ENCODE measurements at regions not wholly inside any gene's neighbourhood (a gene's known extent, or its start where the extent isn't known, plus 50 kb on each side); places are given as distances from the start of the nearest gene placed in this dataset.
"Not testable (repeated sequence)": the region's sequence is repeated elsewhere in the genome, so short reads cannot be mapped to it uniquely, and the experiment has no call there.

DNA sequence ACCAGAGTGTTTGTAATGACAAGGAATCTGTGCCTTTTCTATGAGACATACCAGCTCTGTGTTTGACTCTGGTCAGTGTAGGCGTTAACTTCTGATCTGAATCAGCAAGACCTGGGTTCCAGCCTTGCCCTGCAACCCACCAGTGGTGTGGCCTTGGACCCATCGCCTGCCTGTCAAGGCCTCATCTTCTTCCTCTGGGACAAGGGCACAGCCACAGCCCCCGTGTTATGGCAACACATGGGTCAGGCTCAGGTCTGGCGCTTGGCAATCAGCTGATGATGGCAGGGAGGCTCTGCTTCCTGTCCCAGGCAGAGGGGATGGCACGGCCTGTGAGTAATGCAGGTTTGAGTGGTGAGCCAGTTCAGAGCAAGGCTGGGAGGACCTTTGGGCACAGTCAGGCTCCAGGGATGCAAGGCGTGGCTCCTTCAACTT, 69.1 kb upstream of the PLGLB2 start:
- DNase-seq (ENCODE audit: low read depth in 2 of 2); H3K4me3 ChIP-seq (replicated peaks in 1 of 2; ENCODE audit: low read depth in 2 of 2, low read length in 2 of 2): not testable (repeated sequence)

DNA sequence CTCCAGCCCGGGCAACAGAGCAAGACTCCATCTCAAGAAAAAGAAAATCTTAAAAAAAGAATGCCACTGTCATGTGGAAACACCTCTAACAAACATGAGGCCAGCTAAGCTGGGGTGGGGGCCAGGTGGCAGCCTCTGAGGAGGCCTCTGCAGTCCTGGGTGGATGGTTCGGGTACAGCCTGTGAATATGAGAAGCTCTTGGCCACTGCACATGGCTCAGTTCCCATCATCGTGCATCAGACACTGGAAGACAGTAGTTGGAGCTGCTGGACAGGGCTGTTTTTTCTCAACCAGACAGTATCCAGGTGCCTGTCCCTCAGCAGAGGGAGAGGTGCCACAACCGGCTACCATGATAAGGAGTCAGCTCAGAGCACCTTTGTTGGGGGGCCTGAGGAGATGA, 67.9 kb upstream of the PLGLB2 start:
- not testable (repeated sequence) for H3K4me3 ChIP-seq (replicated peaks in 1 of 2; ENCODE audit: low read depth in 2 of 2, low read length in 2 of 2); DNase-seq (ENCODE audit: low read depth in 2 of 2)

DNA sequence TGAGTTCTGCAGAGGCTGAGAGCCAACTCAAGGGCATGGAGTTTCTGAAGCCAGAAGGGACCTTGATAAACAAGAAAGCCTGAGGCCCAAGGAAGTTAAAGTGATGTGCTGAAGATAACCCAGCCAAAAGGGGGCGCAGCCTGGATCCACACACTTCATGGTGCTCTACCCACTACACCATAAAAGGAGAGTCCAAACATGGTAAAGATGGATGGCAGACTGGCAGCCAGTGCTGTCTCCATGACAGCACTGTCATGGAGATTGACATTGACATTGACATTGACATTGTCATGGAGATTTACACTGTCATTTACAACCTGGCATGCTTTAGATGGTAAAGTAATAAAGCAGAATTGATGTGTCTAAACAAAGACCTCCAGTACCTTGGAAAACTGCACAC, 67.2 kb upstream of the PLGLB2 start:
- not testable (repeated sequence) for DNase-seq (ENCODE audit: low read depth in 2 of 2); H3K4me3 ChIP-seq (replicated peaks in 1 of 2; ENCODE audit: low read depth in 2 of 2, low read length in 2 of 2)

DNA sequence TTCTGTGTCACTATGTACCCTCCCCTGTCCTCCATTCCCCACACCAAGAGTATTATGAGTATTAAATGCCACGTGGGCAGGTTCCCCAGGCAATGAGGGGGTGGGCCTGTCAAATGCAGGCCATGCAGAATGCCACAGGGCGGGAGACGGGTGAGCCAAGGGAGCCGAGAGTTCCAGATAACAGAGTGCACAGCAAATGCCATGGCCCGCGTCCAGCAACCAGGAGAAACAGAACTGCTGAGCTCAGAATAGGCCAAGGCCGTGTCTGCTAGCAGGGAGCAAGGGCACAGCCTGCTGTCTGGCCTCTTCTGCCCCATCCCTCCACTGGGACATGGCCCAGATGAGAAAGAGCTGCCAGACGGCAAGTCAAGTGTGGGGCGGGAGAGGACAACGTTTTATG, 64.4 kb upstream of the PLGLB2 start:
- H3K4me3 ChIP-seq (replicated peaks in 1 of 2; ENCODE audit: low read depth in 2 of 2, low read length in 2 of 2): not testable (repeated sequence)
- DNase-seq (ENCODE audit: low read depth in 2 of 2): peak; percentile 33 to 91

DNA sequence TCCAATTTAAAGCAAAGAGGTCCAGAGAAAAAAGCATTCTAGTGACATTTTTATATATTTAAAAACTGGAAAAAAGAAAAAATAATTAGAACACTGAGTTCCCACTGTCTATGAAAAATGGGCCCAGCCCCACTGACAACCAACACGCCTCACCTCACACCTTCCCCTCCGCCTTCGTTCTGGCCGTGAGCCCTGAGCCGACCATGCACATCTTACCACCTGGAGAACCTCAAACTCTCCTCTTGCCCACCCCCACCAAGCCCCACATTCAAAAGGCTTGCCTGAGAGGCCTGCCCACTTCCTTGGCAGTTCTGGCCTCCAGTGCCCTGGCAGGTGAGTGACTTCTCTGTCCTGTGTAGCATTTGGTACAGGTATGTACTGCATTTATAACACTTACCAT, 63.9 kb upstream of the PLGLB2 start:
- H3K4me3 ChIP-seq (replicated peaks in 1 of 2; ENCODE audit: low read depth in 2 of 2, low read length in 2 of 2); DNase-seq (ENCODE audit: low read depth in 2 of 2): not testable (repeated sequence)

DNA sequence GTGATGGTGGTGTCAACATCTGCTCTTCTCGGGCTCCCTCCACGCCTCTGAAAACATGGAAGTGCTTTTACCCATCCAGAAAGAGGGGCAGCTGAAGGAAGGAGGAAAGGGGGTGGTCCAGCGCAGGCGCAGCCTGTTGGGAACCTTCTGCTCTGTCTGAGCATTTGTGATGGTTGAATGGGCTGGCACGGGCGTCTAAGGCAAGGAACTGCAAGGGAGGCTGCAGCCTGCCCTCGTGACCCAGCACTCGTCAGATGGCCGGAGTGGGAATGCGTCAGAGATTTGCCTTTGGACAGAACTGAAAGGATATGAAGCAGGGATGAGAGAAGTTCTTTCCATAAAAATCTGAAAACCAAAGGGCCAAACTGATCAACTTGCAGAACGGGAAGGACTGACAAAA, 62.3 kb upstream of the PLGLB2 start:
- DNase-seq (ENCODE audit: low read depth in 2 of 2): not testable (repeated sequence)

DNA sequence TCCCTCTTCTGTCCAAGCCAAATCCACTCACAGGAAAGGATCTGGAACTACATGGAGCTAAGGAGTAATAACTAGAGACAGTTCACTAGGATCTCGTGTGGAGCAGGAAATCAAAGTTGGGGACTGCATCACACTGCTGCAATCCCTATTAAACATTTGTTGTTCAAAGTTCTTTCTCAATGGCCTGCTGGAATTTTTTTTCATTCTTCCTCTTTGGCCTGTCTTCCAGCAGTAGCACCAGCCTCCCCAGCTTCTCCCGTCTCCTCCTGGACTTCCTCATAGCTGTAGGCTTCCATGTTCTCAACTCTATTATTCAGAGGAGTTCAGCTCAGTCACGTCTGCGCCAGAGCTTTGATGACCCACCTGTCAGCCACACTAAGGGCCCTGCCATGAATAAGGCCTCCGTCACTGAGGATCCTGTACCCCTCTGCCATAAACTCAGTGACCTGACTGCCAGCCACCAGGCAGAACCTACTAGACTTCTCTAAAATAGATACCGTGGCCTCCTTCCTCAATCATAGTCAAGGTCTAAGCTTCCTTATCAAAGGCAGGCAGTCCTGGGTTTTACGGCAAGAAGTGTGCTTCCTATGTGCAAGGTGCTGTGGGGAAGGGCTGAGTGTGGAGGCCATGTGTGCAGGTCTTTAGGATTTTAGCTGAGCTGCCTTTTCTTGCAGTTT, 60.9 kb upstream of the PLGLB2 start:
- H3K4me3 ChIP-seq (replicated peaks in 1 of 2; ENCODE audit: low read depth in 2 of 2, low read length in 2 of 2); DNase-seq (ENCODE audit: low read depth in 2 of 2): not testable (repeated sequence)

More for the DNA sequence above, 62.3 kb upstream of the PLGLB2 start:
- not testable (repeated sequence) for H3K4me3 ChIP-seq (replicated peaks in 1 of 2; ENCODE audit: low read depth in 2 of 2, low read length in 2 of 2)

DNA sequence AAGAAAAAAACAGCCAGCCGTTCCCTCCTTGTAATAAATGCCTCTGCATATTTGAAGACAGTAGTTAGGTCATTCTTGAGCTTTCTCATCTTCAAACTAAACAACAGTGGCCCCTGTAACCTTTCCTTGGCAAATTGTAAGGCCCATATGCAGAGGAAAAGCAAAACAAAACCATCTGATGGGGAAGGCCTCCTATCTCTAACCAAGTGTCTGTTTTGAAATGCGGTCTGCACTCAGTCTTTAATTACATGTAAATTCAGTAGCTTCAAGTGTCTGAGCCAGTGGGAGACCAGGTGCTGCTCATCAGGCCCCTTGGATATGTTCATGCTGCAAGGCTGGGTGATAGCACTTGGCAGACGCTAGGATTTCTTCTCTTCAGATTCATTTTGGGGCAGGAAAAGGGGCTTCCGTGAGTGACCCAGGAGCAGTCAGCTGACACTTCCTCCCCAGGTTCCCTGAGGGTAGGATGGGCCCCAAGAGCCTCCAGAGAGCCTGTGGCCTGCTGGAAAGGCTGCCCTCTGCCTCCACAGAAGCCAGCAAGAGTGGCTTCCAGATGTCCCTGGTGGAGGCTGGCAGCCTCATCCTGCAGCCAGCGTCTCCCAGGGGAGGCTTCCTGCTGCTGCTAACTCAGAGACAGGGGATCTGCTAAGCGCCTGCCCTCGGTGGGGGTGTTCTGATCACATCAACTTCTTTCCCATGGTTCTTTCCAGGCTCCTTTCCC, 60.2 kb upstream of the PLGLB2 start:
- H3K4me3 ChIP-seq (replicated peaks in 1 of 2; ENCODE audit: low read depth in 2 of 2, low read length in 2 of 2): not testable (repeated sequence)
- peak in 1 of 2 donors; percentile 2 for DNase-seq (ENCODE audit: low read depth in 2 of 2)

DNA sequence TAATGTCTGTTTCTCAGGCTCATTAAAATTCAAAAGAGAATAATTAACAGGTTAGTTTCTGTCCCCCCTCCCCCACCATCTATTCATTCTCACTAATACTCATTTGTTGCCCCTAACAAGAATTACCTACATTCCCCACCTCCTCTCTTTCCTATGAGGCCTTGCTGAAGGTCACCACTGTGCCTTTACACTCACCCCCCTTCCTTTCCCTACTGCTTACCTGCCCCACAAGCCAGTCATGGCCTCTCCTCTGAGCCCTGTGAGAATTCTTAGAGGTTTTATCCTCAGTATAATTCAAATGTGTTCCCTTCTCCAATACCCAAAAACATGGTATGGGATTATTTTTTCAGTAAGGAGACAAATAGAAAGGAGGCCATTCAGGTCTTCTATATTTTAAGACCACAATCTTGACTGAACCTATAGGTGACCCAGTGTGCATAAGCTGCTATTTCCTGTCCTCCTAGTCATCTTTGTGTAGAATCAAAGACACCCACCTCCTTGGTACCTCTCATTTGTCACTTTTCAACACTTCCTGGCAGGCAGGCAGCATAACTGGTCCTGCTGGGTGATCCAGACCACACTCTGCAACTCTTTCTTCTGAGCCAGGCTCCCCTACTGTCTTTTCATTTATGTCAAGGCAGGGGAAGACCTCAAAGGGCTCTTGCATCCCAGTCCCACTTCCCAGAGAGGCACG, 55.8 kb upstream of the PLGLB2 start:
- H3K4me3 ChIP-seq (replicated peaks in 1 of 2; ENCODE audit: low read depth in 2 of 2, low read length in 2 of 2); DNase-seq (ENCODE audit: low read depth in 2 of 2): not testable (repeated sequence)

DNA sequence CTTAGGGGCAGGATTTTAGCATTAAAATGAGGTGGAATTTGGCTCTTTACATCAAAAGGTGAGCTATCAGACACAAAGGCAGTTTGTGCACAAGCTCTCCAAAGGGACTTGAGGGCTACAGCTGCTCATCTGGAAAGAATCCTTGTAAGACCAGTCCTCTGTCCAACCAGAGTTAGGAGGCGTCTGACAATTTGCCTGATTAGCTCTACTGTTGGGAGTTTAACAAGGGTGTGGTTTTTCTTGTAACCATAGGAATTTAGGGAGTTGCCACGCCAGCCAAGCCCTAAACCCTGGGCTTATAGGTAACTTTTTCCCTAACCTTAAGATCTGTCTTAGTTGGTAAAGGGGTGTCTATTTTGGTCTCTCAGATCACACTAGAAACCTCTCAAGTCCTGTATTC, 55.0 kb upstream of the PLGLB2 start:
- not testable (repeated sequence) for H3K4me3 ChIP-seq (replicated peaks in 1 of 2; ENCODE audit: low read depth in 2 of 2, low read length in 2 of 2); DNase-seq (ENCODE audit: low read depth in 2 of 2)

DNA sequence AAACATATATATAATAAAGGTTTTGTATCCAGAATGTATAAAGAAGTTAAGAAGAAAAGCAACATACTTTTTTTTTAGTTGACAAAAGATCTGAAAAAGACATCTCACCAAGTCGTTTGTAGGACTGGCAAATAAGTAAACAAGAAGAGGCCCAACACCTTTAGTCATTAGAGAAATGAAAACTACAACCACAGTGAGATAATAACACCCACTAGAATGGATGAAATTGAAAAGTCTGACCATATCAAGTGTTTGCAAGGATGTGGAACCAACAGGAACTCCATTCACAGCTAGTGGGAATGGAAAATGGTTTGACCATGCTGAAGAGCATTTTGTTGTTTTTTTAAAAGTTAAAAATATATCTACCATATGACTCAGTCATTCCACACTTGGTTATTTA, 54.0 kb upstream of the PLGLB2 start:
- DNase-seq (ENCODE audit: low read depth in 2 of 2); H3K4me3 ChIP-seq (replicated peaks in 1 of 2; ENCODE audit: low read depth in 2 of 2, low read length in 2 of 2): not testable (repeated sequence)

DNA sequence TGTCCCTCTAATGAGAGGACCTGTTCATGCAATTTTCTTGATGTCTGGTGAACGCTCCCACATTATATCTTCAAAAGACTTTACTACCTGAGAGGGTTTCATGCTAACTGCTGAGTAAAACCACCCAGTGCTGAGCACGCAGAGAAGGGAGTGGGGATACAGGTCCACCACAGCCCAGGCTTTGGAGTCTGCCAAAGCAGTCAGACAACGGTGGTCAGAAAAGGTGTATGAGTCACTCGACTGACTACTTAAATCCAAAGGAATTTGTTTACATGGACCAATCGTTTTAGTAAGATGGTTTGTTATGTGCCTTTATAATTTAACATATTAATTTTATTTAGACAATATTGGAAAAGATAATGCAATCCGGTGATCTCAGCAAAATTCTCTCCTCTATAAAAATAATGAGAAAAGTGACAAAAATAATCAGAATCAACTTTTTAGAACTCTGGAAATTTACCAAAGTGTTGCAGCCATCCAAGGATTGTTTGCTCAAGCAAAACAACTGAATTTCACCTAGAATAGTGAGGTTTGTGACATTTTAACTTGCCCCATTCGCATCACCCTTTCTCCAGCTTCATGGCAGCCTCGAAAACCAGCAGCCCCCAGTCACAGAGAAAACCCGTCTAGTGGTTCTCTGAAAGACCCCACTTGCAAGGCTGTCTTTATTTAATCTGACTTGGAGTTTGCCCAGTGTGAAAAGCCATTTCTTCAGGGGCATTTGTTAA, 52.1 kb upstream of the PLGLB2 start:
- peak in 1 of 2 donors; percentile 1 for DNase-seq (ENCODE audit: low read depth in 2 of 2)
- not testable (repeated sequence) for H3K4me3 ChIP-seq (replicated peaks in 1 of 2; ENCODE audit: low read depth in 2 of 2, low read length in 2 of 2)
